ENCODE measurements at regions not wholly inside any gene's neighbourhood (a gene's known extent, or its start where the extent isn't known, plus 50 kb on each side); places are given as distances from the start of the nearest gene placed in this dataset.
"Not testable (repeated sequence)": the region's sequence is repeated elsewhere in the genome, so short reads cannot be mapped to it uniquely, and the experiment has no call there.

DNA sequence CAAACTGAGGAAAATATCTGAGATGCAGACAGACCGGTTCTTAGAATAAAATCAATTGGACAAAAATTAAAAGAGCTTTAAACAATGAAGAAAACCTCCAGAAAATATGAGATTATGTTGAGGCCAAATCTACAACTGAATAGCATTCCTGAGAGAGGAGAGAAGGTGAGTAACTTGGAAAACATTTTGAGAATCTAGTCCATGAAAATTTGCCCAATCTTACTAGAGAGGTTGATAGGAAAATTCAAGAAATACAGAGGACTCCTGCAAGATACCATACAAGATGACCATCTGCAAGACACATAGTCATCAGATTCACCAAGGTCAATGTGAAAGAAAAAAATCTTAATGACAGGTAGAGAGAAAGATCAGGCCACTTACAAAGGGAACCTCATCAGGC is 437.7 kb upstream of the ADGRB3 start:
- no peak for ATAC-seq
- no peak for DNase-seq
- intact Hi-C loops (cut with DNase I): no loop called here
- Histone ChIP-seq H3K4me1 (no peaks in the 10 kb centered on the region), H3K36me3 (ENCODE audit: insufficient read depth in 1 of 2, low read depth in 1 of 2) (no peaks in the 10 kb centered on the region), H3K27ac (no peak overlapping the region), H3K4me3 (no peak overlapping the region), H3K9me3 (no peaks in the 10 kb centered on the region), H3K27me3 (ENCODE audit: insufficient read depth in 3 of 3, low read length in 2 of 3) (no peaks in the 10 kb centered on the region)
- TF ChIP-seq, protein P1, sequence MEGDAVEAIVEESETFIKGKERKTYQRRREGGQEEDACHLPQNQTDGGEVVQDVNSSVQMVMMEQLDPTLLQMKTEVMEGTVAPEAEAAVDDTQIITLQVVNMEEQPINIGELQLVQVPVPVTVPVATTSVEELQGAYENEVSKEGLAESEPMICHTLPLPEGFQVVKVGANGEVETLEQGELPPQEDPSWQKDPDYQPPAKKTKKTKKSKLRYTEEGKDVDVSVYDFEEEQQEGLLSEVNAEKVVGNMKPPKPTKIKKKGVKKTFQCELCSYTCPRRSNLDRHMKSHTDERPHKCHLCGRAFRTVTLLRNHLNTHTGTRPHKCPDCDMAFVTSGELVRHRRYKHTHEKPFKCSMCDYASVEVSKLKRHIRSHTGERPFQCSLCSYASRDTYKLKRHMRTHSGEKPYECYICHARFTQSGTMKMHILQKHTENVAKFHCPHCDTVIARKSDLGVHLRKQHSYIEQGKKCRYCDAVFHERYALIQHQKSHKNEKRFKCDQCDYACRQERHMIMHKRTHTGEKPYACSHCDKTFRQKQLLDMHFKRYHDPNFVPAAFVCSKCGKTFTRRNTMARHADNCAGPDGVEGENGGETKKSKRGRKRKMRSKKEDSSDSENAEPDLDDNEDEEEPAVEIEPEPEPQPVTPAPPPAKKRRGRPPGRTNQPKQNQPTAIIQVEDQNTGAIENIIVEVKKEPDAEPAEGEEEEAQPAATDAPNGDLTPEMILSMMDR (IDR thresholded peaks at IDR 0.05): no peak
- WGBS, 3 donors: 87 to 93% (median 90%) methylated on average over 1 of the region's 1 CpG

DNA sequence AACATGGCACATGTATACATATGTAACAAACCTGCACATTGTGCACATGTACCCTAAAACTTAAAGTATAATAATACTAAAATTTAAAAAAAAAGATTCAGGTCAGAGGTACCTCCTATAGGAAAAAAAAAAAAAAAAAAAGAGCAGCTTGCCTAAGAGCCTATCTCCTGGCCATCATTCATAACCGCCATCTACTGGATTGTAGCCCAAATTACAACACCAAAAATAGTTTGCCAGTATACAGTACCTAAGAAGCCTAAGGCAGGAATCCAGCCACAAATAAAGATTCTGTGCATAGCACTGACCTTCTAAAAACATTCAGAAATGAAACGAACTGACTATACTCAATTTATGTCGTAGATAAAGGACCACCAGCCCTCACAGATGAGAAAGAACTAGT is 438.4 kb upstream of the ADGRB3 start:
- no peak overlapping the region for H3K4me3 ChIP-seq
- H3K9me3 ChIP-seq: no peaks in the 10 kb centered on the region
- ATAC-seq (no peak), DNase-seq (no peak)
- no peaks in the 10 kb centered on the region for H3K27me3 ChIP-seq (ENCODE audit: insufficient read depth in 3 of 3, low read length in 2 of 3)
- 38 to 54% (median 54%) methylated on average over 3 of the region's 3 CpGs for WGBS, 3 donors
- TF ChIP-seq, protein P1 (IDR thresholded peaks at IDR 0.05): no peak
- intact Hi-C loops (cut with DNase I): no loop called here
- no peak overlapping the region for H3K27ac ChIP-seq
- no peaks in the 10 kb centered on the region for H3K36me3 ChIP-seq (ENCODE audit: insufficient read depth in 1 of 2, low read depth in 1 of 2)
- no peaks in the 10 kb centered on the region for H3K4me1 ChIP-seq

DNA sequence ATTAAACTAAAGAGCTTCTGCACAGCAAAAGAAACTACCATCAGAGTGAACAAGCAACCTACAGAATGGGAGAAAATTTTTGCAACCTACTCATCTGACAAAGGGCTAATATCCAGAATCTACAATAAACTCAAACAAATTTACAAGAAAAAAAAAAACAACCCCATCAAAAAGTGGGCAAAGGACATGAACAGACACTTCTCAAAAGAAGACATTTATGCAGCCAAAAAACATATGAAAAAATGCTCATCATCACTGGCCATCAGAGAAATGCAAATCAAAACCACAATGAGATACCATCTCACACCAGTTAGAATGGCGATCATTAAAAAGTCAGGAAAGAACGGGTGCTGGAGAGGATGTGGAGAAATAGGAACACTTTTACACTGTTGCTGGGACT is 439.3 kb upstream of the ADGRB3 start:
- H3K27ac ChIP-seq; H3K9me3 ChIP-seq; H3K36me3 ChIP-seq (ENCODE audit: insufficient read depth in 1 of 2, low read depth in 1 of 2); ATAC-seq; DNase-seq; H3K4me1 ChIP-seq; H3K4me3 ChIP-seq; H3K27me3 ChIP-seq (ENCODE audit: insufficient read depth in 3 of 3, low read length in 2 of 3); intact Hi-C loops (cut with DNase I): not testable (repeated sequence)
- WGBS, 3 donors: 79 to 91% (median 89%) methylated on average over 2 of the region's 2 CpGs

DNA sequence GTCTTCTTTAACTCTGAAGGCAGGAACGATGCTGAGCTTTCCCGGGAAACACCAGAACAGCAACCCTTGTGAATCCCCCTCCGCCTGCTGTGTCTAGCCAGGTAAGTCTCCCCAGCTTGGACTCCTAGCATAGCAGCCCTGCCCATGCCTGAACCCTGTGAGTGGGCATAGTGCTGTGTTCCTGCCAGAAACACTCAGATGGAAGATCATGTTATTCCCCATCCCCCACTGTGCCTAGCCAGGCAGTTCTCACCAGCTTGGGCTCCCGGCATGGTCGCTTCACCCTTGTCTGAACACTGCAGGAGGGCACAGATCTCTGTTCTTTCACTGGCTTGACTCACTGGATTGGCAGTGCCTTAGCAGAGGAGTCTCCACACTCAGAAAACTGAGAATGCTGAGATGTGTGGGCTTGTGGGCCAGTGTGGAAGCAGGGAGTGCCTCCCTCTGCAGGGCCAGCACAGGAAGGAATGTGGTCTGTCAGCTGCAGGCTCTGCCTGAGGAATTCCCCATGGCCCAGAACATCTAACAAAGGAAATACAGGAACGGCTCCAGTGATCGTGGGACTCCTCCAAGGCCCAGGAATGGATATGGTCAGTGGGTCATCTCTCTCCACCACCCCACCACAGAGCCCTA is 440.1 kb upstream of the ADGRB3 start:
- no peak overlapping the region for H3K4me3 ChIP-seq

DNA sequence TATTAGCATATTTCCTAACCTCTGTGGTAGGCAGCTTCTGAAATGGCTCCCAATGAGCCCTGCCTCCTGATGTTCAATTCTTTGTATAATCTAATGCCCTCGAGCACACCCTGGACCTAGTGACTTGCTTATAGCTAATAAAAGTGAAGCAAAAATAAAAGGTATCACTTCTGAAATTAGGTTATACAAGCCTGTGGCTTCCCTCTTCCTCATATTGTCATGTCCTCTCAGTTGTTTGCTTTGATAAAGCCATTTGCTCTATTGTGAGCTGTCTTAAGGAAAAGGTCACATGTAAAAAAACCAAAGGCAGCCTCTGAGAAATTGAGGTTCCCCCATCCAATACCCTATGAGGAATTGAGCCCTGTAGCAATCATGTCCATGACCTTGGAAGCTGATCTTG is 442.1 kb upstream of the ADGRB3 start:
- ATAC-seq (no peak), DNase-seq (no peak)
- TF ChIP-seq, protein P1 (IDR thresholded peaks at IDR 0.05): no peak
- Histone ChIP-seq H3K27me3 (ENCODE audit: insufficient read depth in 3 of 3, low read length in 2 of 3) (no peaks in the 10 kb centered on the region), H3K27ac (no peak overlapping the region), H3K9me3 (no peaks in the 10 kb centered on the region), H3K4me1 (no peaks in the 10 kb centered on the region), H3K36me3 (ENCODE audit: insufficient read depth in 1 of 2, low read depth in 1 of 2) (no peaks in the 10 kb centered on the region), H3K4me3 (no peak overlapping the region)
- intact Hi-C loops (cut with DNase I): no loop called here
- 57 to 58% (median 58%) methylated on average over 1 of the region's 1 CpG for WGBS, 3 donors

More for the DNA sequence above, 440.1 kb upstream of the ADGRB3 start:
- ATAC-seq: no peak
- no peak for DNase-seq
- Histone ChIP-seq H3K4me1 (no peaks in the 10 kb centered on the region), H3K27ac (no peak overlapping the region), H3K9me3 (no peaks in the 10 kb centered on the region), H3K36me3 (ENCODE audit: insufficient read depth in 1 of 2, low read depth in 1 of 2) (no peaks in the 10 kb centered on the region), H3K27me3 (ENCODE audit: insufficient read depth in 3 of 3, low read length in 2 of 3) (no peaks in the 10 kb centered on the region)
- 73 to 85% (median 84%) methylated on average over 7 of the region's 7 CpGs for WGBS, 3 donors
- intact Hi-C loops (cut with DNase I): no loop called here
- TF ChIP-seq, protein P1 (IDR thresholded peaks at IDR 0.05): no peak
